ENCODE measurements at regions not wholly inside any gene's neighbourhood (a gene's known extent, or its start where the extent isn't known, plus 50 kb on each side); places are given as distances from the start of the nearest gene placed in this dataset.
"Not testable (repeated sequence)": the region's sequence is repeated elsewhere in the genome, so short reads cannot be mapped to it uniquely, and the experiment has no call there.

DNA sequence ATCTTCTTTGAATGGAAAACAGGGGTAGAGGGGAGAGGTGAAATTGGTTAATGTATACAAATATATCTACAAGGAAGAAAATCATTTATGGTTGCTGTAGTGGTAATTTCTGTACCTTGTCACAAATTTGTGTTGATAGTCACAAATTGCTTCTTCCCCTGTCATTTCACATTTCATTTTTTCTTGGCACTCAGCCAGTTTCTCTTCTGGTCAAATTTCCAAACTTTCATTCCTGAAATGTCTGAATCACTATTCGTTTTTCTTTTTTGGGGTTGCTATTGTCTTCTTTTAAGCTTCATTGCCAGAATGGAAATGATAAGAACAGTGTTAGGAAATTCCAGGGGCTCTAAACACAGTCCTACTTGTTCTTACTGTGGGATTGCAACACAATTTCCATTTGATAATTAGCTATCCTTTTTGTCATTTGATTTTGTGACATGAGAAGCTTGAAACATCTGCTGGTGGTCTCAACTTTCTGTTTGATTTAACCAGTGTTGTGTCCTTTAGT, 136.0 kb upstream of the GCFC2 start:
- no peak overlapping the region for H3K9ac ChIP-seq (ENCODE audit: extremely low read depth, low read length, poor library complexity, severe bottlenecking)
- no peaks in the 10 kb centered on the region for H3K4me1 ChIP-seq (ENCODE audit: control insufficient read depth, insufficient read depth, low read length)
- Mint-ChIP-seq H3K36me3 (ENCODE audit: low read depth) (no peaks in the 10 kb centered on the region), H3K27ac (no peak overlapping the region), H3K4me3 (no peak overlapping the region), H3K27me3 (ENCODE audit: insufficient read depth) (no peaks in the 10 kb centered on the region), H3K9me3 (no peaks in the 10 kb centered on the region), H3K4me1 (no peaks in the 10 kb centered on the region)
- no peak overlapping the region for H3K4me3 ChIP-seq (ENCODE audit: low read length)
- H3K27me3 ChIP-seq (ENCODE audit: control insufficient read depth, insufficient read depth, low read length, poor library complexity, severe bottlenecking), result no peaks in the 10 kb centered on the region
- no peak for DNase-seq
- H3K9me3 ChIP-seq (ENCODE audit: control insufficient read depth, low read length), result no peaks in the 10 kb centered on the region
- whole genome bisulfite sequencing, 2 experiments (ENCODE audit: insufficient coverage in 1 of 2, insufficient read length in 1 of 2), result 89% methylated on average over 1 of the region's 1 CpG; no CpG with 5 or more reads in 1 of the 2 experiments
- TF ChIP-seq, protein P1, sequence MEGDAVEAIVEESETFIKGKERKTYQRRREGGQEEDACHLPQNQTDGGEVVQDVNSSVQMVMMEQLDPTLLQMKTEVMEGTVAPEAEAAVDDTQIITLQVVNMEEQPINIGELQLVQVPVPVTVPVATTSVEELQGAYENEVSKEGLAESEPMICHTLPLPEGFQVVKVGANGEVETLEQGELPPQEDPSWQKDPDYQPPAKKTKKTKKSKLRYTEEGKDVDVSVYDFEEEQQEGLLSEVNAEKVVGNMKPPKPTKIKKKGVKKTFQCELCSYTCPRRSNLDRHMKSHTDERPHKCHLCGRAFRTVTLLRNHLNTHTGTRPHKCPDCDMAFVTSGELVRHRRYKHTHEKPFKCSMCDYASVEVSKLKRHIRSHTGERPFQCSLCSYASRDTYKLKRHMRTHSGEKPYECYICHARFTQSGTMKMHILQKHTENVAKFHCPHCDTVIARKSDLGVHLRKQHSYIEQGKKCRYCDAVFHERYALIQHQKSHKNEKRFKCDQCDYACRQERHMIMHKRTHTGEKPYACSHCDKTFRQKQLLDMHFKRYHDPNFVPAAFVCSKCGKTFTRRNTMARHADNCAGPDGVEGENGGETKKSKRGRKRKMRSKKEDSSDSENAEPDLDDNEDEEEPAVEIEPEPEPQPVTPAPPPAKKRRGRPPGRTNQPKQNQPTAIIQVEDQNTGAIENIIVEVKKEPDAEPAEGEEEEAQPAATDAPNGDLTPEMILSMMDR (conservative IDR thresholded peaks at IDR 0.05), result no peak
- no peaks in the 10 kb centered on the region for H3K36me3 ChIP-seq (ENCODE audit: control insufficient read depth, insufficient read depth, low read length)
- H3K27ac ChIP-seq (ENCODE audit: low read depth, low read length), result no peak overlapping the region

DNA sequence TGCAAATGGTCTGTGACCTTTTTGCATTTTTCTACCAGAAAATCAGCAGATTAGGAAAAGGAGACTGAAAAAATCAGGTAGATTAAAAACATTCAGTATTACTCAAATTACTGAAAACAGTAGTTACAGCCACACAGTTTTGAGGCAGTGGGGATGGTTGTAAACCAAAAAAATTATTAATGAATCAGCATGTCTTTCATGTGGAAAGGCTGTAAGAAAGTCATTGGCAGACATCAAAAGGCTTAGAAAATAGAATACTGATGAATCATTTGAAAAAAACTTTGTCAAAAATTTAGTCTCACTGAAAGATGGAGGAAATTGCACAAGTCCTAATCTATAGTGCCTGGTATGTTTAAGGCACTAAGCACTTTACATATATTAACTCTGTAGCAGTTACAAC, 133.9 kb upstream of the GCFC2 start:
- Mint-ChIP-seq H3K9me3 (peaks cover 3% of the 10 kb centered on the region), H3K36me3 (ENCODE audit: low read depth) (no peaks in the 10 kb centered on the region), H3K27ac (no peak overlapping the region), H3K27me3 (ENCODE audit: insufficient read depth) (no peaks in the 10 kb centered on the region), H3K4me3 (no peak overlapping the region), H3K4me1 (no peaks in the 10 kb centered on the region)
- Histone ChIP-seq H3K4me1 (ENCODE audit: control insufficient read depth, insufficient read depth, low read length) (no peaks in the 10 kb centered on the region), H3K4me3 (ENCODE audit: low read length) (no peak overlapping the region), H3K9me3 (ENCODE audit: control insufficient read depth, low read length) (no peaks in the 10 kb centered on the region), H3K9ac (ENCODE audit: extremely low read depth, low read length, poor library complexity, severe bottlenecking) (no peak overlapping the region), H3K36me3 (ENCODE audit: control insufficient read depth, insufficient read depth, low read length) (no peaks in the 10 kb centered on the region), H3K27ac (ENCODE audit: low read depth, low read length) (no peak overlapping the region), H3K27me3 (ENCODE audit: control insufficient read depth, insufficient read depth, low read length, poor library complexity, severe bottlenecking) (no peaks in the 10 kb centered on the region)
- TF ChIP-seq, protein P1 (conservative IDR thresholded peaks at IDR 0.05), result no peak
- no peak for DNase-seq

DNA sequence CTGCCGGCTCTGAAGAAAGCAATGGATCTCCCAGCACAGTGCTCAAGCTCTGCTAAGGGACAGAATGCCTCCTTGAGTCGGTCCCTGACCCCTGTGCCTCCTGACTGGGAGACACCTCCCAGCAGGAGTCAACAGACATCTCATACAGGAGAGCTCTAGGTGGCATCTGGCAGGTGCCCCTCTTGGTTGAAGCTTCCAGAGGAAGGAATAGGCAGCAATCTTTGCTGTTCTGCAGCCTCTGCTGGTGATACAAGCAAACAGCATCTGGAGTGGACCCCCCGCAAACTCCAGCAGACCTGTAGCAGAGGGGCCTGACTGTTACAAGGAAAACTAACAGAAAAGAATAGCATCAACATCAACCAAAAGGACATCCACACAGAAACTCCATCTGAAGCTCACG, 123.9 kb upstream of the GCFC2 start:
- not testable (repeated sequence) for H3K27ac ChIP-seq (ENCODE audit: low read depth, low read length); H3K36me3 Mint-ChIP-seq (ENCODE audit: low read depth); H3K27me3 Mint-ChIP-seq (ENCODE audit: insufficient read depth); H3K9ac ChIP-seq (ENCODE audit: extremely low read depth, low read length, poor library complexity, severe bottlenecking); H3K4me3 Mint-ChIP-seq; H3K27me3 ChIP-seq (ENCODE audit: control insufficient read depth, insufficient read depth, low read length, poor library complexity, severe bottlenecking); H3K9me3 Mint-ChIP-seq; H3K36me3 ChIP-seq (ENCODE audit: control insufficient read depth, insufficient read depth, low read length); H3K4me1 Mint-ChIP-seq; H3K27ac Mint-ChIP-seq; H3K9me3 ChIP-seq (ENCODE audit: control insufficient read depth, low read length); H3K4me3 ChIP-seq (ENCODE audit: low read length); H3K4me1 ChIP-seq (ENCODE audit: control insufficient read depth, insufficient read depth, low read length)
- peak; percentile 72 for DNase-seq
- 88 to 89% methylated on average over 1 to 4 of the region's 4 CpGs for WGBS, 2 experiments (ENCODE audit: insufficient coverage in 1 of 2, insufficient read length in 1 of 2)
- TF ChIP-seq, protein P1 (conservative IDR thresholded peaks at IDR 0.05), result peak; percentile 71
